ENCODE measurements at regions not wholly inside any gene's neighbourhood (a gene's known extent, or its start where the extent isn't known, plus 50 kb on each side); places are given as distances from the start of the nearest gene placed in this dataset.

GRCh38 chr6:132079286-132079685 lies 128.1 kb upstream of the CCN2 start:
- TF ChIP-seq POLR2A (IDR thresholded peaks at IDR 0.05) (no peak), CTCF (IDR thresholded peaks at IDR 0.05) (no peak)

Data from thyroid gland (tissue), 4 donors.